ENCODE measurements at regions not wholly inside any gene's neighbourhood (a gene's known extent, or its start where the extent isn't known, plus 50 kb on each side); places are given as distances from the start of the nearest gene placed in this dataset.

- Histone ChIP-seq H2AFZ (ENCODE audit: low read depth, low read length, poor library complexity, severe bottlenecking) (no peak overlapping the region), H3K4me3 (replicated peaks in 1 of 2; ENCODE audit: low read depth in 1 of 2, low read length in 2 of 2) (no peak overlapping the region), H3K4me2 (ENCODE audit: low read length) (no peak overlapping the region), H3K27me3 (ENCODE audit: insufficient read depth, low read length) (no peaks in the 10 kb centered on the region), H3K9ac (ENCODE audit: low read length) (no peak overlapping the region), H3K36me3 (ENCODE audit: control insufficient read depth in 1 of 2, insufficient read depth in 2 of 2, low read length in 2 of 2) (no peaks in the 10 kb centered on the region), H3K79me2 (ENCODE audit: insufficient read depth, low read length) (no peaks in the 10 kb centered on the region), H3K9me2 (ENCODE audit: insufficient read depth) (no peaks in the 10 kb centered on the region; the same call in 1 of the 2 replicates), H4K20me1 (ENCODE audit: insufficient read depth) (no peaks in the 10 kb centered on the region), H3K4me1 (ENCODE audit: control insufficient read depth in 1 of 2, insufficient read depth in 2 of 2, low read length in 2 of 2) (no peaks in the 10 kb centered on the region), H3K9me3 (ENCODE audit: control insufficient read depth in 1 of 2, insufficient read depth in 1 of 2, low read depth in 1 of 2, low read length in 2 of 2) (no peaks in the 10 kb centered on the region), H3K27ac (ENCODE audit: low read depth, low read length) (no peak overlapping the region)
- no peak for ATAC-seq
- intact Hi-C loops (cut with micrococcal nuclease) = no loop called here
- ChIA-PET RAD21 (ENCODE audit: low non-redundant PET in 1 of 2, low total read pairs in 2 of 2, uncharacterized antibody in 2 of 2, unreplicated experiment in 2 of 2) (no interaction called here), POLR2A (no interaction called here), CTCF (no interaction called here)
- TF ChIP-seq CTCF (IDR thresholded peaks at IDR 0.05 in 2 of 3, conservative IDR thresholded peaks at IDR 0.05 in 1 of 3; ENCODE audit: borderline replicate concordance in 1 of 3, insufficient read depth in 1 of 3, low read depth in 2 of 3, low read length in 2 of 3) = no peak
- TF ChIP-seq ATF3 (IDR thresholded peaks at IDR 0.05) = no peak
- no peak for TF ChIP-seq EZH2 (IDR thresholded peaks at IDR 0.05)
- no TSS peak for BruUV-seq (replicated peaks)
- DNase-seq (ENCODE audit: low read depth, low spot score) = no peak
Observed at GRCh38 chr13:62973804-62974203, 1558.2 kb upstream of the PCDH20 start.

GRCh38 chr13:62964522-62964921 is 1548.9 kb upstream of the PCDH20 start:
- Histone ChIP-seq H3K4me3 (replicated peaks in 1 of 2; ENCODE audit: low read depth in 1 of 2, low read length in 2 of 2) (no peak overlapping the region), H3K27me3 (ENCODE audit: insufficient read depth, low read length) (no peaks in the 10 kb centered on the region), H4K20me1 (ENCODE audit: insufficient read depth) (no peaks in the 10 kb centered on the region), H3K36me3 (ENCODE audit: control insufficient read depth in 1 of 2, insufficient read depth in 2 of 2, low read length in 2 of 2) (no peaks in the 10 kb centered on the region), H3K79me2 (ENCODE audit: insufficient read depth, low read length) (no peaks in the 10 kb centered on the region), H3K9ac (ENCODE audit: low read length) (no peak overlapping the region), H3K27ac (ENCODE audit: low read depth, low read length) (no peak overlapping the region), H3K4me1 (ENCODE audit: control insufficient read depth in 1 of 2, insufficient read depth in 2 of 2, low read length in 2 of 2) (no peaks in the 10 kb centered on the region), H3K9me3 (ENCODE audit: control insufficient read depth in 1 of 2, insufficient read depth in 1 of 2, low read depth in 1 of 2, low read length in 2 of 2) (no peaks in the 10 kb centered on the region), H3K4me2 (ENCODE audit: low read length) (no peak overlapping the region), H3K9me2 (ENCODE audit: insufficient read depth) (no peaks in the 10 kb centered on the region; the same call in 1 of the 2 replicates), H2AFZ (ENCODE audit: low read depth, low read length, poor library complexity, severe bottlenecking) (no peak overlapping the region)
- TF ChIP-seq SIN3A (IDR thresholded peaks at IDR 0.05; ENCODE audit: low read depth) (no peak), YY1 (IDR thresholded peaks at IDR 0.05; ENCODE audit: extremely low read depth, insufficient replicate concordance, low read depth, low read length) (no peak), POLR2AphosphoS5 (IDR thresholded peaks at IDR 0.05; ENCODE audit: low read depth, low read length) (no peak), CEBPB (IDR thresholded peaks at IDR 0.05; ENCODE audit: low read depth) (no peak), ZNF274 (IDR thresholded peaks at IDR 0.05; ENCODE audit: low read depth, low read length) (no peak), CBX3 (IDR thresholded peaks at IDR 0.05; ENCODE audit: low read depth) (no peak), POLR2A (IDR thresholded peaks at IDR 0.05; ENCODE audit: borderline replicate concordance, extremely low read depth, insufficient read depth, insufficient read length) (no peak), FOSL1 (IDR thresholded peaks at IDR 0.05; ENCODE audit: low read depth) (no peak), TCF7L2 (IDR thresholded peaks at IDR 0.05; ENCODE audit: borderline replicate concordance, extremely low read depth, insufficient read depth, insufficient read length) (no peak), EZH2 (IDR thresholded peaks at IDR 0.05) (no peak)
- DNase-seq (ENCODE audit: low read depth, low spot score) = no peak
- POLR2A ChIA-PET = no interaction called here
- CTCF ChIA-PET = no interaction called here
- BruUV-seq (replicated peaks) = no TSS peak
- intact Hi-C loops (cut with micrococcal nuclease) = no loop called here
- no peak for ATAC-seq
- RAD21 ChIA-PET (ENCODE audit: low non-redundant PET in 1 of 2, low total read pairs in 2 of 2, uncharacterized antibody in 2 of 2, unreplicated experiment in 2 of 2) = no interaction called here

Measured in HCT116 (cell line).